DND-41 (cell line): ENCODE measurements at regions not wholly inside any gene's neighbourhood (a gene's known extent, or its start where the extent isn't known, plus 50 kb on each side); places are given as distances from the start of the nearest gene placed in this dataset.

Source experiments
- EZH2 ChIP-seq: IDR thresholded peaks from 3 replicates; pipeline ENCODE4 v1.6.1; 2012; ENCODE audit warnings: borderline replicate concordance, low read depth, mild to moderate bottlenecking, moderate library complexity, low read length, inconsistent platforms; ENCODE audit not compliant: severe bottlenecking
- TF ChIP-seq, protein P1 (sequence below): IDR thresholded peaks from 2 replicates; pipeline ENCODE4 v1.5.1; 2012; ENCODE audit warnings: borderline replicate concordance, low read length, moderate library complexity, mild to moderate bottlenecking; ENCODE audit not compliant: poor library complexity, severe bottlenecking; ENCODE audit errors: extremely low read depth

DNA sequence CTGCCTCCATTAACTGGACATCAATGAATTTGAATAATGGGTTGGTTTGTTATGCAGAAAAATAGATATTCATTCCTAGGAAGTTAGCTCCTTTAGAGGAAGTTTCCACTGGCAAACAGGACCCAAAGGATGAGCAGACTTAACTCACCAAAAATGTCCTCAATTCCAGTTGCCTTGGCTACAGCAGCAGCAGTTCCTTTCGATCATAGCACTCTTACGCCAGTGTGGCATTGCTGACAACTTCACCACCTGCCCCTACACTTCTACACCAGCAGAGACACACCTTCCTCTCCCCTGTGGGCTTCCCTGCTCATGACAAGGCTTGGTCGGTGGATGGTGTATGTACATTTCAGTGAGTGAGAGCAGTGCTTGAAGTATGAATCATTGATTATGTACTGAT is 532.8 kb downstream of the QKI start:
- TF ChIP-seq, protein P1, sequence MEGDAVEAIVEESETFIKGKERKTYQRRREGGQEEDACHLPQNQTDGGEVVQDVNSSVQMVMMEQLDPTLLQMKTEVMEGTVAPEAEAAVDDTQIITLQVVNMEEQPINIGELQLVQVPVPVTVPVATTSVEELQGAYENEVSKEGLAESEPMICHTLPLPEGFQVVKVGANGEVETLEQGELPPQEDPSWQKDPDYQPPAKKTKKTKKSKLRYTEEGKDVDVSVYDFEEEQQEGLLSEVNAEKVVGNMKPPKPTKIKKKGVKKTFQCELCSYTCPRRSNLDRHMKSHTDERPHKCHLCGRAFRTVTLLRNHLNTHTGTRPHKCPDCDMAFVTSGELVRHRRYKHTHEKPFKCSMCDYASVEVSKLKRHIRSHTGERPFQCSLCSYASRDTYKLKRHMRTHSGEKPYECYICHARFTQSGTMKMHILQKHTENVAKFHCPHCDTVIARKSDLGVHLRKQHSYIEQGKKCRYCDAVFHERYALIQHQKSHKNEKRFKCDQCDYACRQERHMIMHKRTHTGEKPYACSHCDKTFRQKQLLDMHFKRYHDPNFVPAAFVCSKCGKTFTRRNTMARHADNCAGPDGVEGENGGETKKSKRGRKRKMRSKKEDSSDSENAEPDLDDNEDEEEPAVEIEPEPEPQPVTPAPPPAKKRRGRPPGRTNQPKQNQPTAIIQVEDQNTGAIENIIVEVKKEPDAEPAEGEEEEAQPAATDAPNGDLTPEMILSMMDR: no peak
- no peak for TF ChIP-seq EZH2
